ENCODE measurements at regions not wholly inside any gene's neighbourhood (a gene's known extent, or its start where the extent isn't known, plus 50 kb on each side); places are given as distances from the start of the nearest gene placed in this dataset.

DNA sequence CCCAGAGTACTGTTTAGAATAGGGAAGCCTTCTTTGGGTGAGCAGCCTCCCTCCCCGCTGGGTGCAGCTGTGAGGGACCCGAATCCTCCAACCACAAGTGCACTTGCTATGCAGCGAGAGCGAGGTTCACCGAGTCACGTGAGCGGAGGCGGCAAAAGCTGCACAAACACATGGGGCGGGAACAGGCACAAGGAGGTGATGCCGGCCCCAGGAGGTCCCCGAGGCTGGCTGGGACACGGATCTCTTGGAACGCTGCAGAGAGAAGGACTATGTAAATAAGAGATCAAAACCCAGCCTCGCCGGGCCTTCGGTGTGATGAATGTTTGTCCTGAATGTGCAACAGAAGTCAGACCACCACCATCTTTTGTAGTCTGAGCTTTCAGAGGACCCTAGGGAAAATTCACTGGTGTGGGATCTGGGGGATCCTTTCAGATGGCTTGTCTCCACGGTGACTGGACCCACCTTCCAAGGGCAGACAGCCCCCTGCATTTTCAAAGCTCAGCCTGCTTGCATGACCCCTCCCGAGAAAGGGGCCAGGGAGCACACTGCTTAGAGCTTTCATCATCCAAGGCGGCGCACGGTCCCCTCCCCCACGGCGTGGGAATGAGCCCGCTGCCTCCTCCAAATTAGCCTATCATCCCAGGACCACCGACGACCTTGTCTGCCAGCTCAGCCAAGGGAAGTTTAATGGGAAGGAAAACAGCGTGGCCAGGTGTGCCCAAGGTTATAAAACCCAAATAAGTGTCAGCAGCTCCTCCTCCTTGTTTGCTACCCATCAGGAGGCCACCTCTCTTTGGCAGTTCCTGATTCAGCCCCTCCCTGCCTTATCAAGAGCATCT, 327.7 kb downstream of the CXCL12 start:
- no peak for DNase-seq (ENCODE audit: low read depth)

DNA sequence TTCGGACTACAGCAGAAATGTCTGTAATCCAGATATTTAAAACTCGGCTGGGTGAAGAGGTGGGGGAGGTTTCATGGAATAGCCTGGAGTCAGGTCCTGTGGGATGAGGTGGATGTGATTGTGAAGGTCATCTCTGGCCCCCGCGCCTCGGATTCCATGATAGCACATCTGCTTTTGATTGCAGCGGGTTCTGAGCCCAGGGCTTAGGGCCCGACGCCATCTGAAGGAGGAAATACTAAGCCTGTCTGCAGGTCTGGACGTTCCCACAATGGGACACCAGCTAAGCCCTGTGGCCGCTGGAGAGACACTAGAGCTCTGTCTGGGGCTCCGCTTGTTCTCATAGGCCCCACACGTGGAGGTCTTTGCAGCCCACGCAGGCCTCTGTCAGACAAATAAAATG, 328.7 kb downstream of the CXCL12 start:
- no peak for DNase-seq (ENCODE audit: low read depth)

DNA sequence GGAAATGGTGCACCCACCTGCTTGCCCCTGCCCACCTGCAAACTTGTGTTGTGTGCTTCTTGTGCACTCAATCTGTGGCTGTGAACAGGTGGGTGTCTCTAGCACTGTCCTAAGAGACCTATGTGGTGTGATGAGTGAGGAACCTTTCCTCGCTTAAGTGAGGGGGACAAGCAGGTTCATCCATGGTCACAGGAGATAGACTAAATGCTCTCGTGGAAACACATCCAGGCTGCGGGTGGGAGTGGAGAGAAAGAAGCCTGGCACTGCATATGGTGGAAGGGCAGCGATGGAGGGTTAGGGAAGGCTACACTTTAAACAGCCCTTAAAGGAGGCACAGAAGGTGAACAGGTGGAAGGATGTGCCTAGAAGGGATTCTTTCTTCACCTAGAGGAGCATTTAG, 330.9 kb downstream of the CXCL12 start:
- DNase-seq (ENCODE audit: low read depth) = no peak

DNA sequence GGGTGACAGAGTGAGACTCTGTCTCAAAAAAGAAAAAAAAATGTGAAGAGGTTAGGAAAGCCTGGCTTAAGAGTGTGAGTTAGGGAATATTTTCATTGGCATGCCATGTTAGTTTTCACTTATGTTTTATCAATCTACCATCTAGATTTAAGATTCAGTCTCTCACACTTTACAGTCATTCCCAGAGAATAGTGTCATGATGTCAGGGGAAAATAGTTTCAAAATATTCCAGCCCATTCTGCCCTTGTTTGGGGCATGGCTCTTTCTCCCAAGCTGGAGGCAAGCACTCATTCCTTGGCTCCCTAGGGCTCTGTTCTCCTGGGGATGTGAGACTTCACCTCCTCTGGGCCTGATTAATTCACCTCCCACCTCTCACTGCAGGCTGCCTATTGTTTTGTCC, 331.5 kb downstream of the CXCL12 start:
- DNase-seq (ENCODE audit: low read depth) = no peak

DNA sequence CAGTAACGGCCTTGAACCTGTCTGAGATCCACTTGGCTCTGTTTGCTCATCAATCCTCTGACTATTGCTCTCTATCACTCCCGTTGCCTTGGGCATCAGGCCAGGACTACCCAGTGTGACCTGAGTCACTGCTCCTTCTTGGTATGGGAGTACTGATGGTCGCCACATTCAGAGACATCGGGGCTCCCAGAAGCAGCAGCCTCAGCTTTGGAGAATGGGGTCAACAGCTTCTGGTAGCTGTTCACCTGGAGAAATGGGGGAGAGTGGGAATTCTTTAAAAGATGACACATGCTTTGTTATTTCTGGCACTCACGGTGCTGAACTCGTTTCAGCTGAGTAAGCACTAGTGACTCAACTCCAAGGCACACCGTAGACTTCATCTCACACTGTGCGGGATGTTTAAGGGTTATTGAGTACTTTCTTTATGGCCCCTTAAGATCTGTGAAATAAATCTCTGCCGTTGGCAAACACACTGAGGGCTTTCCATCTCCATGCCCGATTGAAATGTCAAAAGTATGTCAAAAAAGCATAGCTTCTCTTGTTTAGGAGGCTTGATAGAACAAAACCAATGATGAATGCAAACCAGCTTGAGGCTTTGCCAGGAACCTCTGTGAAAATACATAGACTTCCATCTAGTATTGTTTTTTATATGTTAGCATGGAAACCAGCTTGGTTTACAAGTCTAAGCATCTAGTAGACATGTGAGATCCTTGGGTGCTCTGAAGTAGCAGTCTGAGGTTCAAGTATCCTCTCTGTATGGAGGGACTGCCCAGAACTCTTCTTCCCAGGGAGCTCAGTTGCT, 333.1 kb downstream of the CXCL12 start:
- no peak for DNase-seq (ENCODE audit: low read depth)

DNA sequence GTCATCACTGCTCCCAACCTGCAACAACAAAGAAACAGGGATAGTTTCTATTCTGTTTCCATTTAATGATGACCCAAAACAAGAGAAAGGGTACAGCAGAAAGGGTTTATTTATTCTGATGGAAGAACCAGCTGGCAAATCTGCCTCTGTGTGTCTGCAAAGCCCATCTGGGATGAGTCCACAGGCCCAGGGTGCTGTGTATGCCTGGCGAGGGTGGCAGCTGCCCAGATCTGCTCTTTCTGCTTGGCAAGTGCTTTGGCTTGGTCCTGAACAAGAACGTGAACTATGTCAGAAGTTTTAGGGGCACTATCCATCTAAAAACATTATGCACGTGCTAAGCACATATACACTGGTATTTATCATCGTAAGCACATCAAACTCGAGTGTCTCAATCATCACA, 333.8 kb downstream of the CXCL12 start:
- no peak for DNase-seq (ENCODE audit: low read depth)

DNA sequence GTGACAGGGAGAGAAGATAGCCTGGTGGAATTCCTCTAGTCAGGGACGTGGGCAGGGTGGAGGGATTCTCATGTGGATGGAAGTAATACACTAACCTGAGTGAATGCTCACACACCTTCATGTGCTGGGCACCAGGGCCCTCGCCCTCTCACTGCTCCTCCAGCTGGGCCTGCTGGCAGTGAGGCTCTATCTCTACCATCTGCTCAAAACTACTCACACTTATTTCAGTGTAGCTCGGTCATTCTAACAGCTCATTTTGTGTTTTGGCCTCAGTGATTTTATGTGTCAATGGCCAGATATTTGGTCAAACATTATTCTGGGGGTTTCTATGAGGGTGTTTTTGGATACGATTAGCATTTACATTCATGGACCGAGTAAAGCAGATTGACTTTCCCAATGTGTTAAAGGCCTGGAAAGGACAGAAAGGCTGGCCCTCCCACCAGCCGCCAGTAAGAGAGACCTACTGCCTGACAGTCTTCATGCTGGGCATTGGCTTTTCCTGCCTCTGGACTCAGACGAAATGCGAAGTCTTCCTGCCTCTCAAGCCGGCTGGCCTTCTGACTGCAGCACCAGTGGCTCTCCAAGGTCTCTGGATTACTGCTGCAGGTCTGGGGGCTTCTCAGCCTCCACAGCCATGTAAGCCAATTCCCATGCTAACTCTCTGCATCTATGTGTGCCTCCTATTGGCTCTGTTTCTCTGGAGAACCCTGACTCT, 335.4 kb downstream of the CXCL12 start:
- DNase-seq (ENCODE audit: low read depth) = no peak

DNA sequence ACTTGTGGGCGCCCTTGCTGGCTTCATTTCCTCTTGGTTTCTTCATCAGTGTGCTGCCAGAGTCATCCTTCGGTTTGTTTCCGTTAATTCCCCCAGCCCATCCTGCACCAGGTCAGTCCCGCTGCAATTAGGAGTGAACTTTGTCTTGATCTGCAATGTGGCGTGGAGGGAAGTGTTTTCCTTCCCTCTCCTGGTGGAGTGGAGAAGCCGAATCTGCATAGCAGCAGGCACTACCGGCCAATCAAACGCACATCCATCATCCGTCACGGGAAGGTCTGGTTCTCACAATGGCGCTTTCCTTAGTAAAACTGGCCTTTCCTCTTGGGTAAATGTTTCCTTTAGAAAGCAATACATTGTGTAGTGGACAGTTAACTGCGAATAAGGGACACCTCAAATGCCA, 337.5 kb downstream of the CXCL12 start:
- DNase-seq (ENCODE audit: low read depth) = no peak

DNA sequence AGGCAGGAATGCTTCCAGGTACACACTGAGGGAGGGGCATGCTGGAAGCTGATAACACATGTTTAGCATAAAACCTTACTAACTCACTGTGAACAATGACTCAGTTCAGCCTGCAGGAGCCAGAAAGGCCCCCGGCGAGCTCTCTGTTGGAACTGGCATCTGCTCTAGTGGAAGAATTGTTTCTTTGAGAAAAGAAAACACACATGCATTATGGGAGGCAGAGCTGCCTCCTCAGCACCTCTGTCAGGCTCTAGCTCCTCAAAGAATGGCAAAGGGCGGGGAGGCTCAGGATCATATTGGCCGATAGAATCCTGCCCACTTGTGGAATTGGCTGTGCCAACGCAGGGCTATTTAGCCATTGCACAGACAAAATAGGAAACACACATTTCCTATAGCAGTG, 338.3 kb downstream of the CXCL12 start:
- no peak for DNase-seq (ENCODE audit: low read depth)

DNA sequence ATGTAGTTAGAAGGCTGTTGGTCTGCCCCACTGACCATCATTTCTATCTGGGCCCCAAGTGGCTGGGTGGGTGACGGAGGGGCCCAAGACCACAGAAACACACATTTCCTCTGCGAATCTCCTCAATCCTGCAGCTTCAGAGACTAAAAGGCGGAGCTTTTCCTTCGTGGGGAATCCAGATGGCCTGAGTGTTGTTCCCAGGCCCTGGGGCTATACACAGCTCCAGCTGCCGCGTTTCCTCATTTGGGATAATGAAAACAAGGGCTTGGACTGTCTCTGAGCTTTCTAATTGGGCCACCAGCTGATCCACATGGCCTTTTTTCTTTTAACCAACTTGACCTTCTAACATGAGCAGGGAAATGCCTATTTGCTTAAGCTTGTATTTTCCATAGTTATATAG, 339.9 kb downstream of the CXCL12 start:
- DNase-seq (ENCODE audit: low read depth) = no peak

DNA sequence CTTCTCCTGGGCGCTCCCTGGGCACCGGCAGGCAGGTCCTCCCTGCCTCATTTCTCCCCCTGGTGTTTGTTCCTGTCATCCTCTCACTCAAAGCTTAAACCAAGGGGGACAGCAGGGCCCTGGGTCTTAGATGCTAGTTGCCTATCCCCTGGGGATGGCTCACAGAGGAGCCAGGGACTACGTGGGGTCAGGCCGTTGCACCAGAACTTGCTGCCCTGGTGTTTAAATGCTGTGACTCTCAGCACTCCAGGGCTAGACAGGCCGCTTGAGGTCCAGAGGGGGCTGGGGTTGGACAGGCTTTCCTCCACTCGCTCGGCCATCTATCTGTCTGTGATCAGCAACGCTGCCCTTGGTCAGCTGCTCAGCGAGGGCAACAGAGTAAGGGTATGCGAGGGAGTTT, 340.3 kb downstream of the CXCL12 start:
- DNase-seq (ENCODE audit: low read depth) = no peak

DNA sequence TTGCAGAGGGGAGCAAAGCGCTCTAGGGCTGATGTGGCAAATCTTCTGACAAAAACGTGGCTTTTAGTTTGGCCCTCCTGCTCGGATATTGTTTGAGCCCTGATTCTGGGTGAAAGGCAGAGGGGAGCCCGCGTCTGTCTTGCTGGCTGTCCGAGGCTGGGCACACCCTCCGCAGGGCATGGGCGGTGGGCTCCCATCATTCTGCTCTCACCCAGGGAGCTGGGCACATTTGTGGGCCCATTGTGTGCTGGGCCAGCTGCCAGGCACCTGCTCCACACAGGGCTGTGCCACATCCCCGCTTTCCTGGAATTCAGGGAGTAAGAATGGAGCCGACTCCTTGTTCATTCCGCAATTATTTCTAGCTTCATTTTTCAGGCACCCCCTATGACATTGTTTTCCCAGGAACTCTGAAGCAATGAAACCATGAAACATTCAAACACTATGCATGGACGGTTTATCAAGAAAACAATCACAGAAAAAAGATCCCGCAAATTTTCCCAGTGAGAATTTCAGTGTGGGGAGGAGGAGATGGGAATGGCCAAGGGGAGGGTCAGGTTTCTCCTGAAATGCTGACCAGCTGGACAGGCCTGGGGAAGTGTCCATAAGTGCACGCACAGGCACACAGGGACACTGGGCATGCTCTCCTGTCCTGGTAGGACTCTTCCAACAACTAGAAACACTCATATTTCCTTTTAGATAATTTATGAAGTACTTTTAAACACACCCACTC, 341.1 kb downstream of the CXCL12 start:
- DNase-seq (ENCODE audit: low read depth) = no peak

DNA sequence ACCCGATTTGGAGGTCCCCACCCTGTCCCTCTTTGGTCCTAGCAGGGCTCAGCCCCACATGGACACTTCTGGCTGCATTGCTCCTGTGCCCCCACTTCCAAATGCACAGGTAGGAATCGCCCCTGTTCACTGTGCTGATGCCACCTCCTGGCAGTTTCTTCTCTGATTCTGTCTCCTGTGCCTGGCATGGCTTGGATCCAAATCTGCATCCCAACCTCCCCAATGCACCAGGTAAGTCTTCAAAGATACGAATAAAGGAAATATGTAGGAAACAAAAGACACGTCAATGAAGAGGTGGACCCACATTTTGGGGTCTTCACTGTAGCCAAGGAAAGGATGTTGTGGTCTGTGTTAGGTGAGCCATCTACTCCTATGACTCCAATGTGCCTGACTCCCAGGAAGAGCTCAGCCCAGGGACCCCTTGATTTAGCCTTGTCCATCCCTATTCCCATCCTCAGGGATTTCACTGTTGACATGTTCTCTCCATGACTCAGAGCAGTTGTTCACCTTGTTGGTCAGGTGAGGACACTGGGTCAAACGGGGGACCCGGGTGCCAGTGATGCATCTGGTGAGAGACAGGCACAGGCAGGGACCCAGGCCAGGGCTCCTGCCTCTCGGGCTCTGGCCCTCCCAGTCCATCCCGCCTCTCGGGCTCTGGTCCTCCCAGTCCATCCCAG, 341.8 kb downstream of the CXCL12 start:
- DNase-seq (ENCODE audit: low read depth) = no peak

DNA sequence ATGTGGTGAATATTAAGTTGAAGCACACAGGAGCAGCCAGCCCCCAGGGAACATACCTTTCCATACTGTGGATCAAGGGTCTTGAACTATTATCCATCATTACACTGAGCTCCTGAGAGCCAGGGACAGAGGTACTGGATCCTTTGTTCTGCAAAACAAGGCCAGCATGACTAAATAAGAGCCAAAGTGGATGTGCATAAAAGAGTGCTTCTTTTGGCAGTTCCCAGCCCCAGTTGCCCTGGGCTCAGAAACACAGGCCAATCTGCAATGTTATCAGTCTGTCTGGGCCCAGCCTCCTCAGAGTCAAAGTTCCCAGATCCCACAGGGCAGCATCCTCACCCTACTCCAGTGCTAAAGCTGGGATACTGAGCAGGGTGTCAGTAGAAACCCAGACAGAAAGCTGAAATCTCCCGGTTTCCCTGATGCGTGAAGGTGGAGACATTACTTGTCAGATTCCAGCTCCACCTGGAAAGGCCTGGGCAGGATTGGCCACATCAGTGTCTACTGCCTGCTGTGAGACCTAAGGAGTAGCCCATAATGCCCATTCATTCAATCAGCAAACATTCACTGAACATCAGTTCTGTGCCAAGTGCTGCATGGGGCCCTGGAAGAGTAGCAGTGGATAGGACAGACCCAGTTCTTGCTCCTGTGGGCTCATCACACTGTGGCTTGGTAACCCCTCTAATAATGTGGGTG, 342.7 kb downstream of the CXCL12 start:
- no peak for DNase-seq (ENCODE audit: low read depth)

DNA sequence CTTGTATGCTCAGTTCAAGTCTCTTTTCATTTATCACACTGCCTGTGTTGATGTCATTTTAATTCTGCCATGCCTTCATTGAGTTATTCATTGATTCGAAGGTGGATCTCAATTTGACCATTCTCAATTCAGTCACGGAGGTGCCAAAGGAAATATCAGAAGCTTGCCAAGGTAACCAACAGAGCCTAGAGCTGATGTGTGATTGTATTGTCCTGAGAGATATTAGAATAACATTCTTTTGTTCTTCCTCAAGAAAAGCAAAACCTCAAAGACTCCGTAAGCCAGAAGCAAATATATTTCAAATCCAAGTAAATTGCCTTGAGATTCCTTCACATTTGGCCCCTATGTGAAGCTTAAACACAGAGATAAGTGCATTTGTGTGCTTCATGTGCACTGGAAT, 345.3 kb downstream of the CXCL12 start:
- no peak for DNase-seq (ENCODE audit: low read depth)

DNA sequence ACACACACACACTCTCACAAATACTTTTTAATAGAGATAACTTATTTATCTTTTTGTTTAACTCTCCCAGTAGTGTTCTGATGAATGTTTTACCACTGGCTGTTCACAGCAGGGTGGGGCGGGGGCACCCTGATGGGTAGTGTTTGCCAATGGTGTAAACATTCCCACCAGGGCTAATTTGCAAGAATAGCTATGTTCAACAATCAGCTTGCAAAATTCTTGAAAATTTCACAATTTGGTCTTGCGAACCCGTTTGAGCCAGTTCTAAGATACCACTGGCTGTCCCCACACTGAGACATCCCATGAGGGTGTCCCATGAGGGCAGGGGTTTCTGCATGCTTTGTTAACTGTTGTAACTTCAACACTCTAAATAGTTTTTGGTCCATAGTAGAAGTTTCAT, 348.5 kb downstream of the CXCL12 start:
- no peak for DNase-seq (ENCODE audit: low read depth)

DNA sequence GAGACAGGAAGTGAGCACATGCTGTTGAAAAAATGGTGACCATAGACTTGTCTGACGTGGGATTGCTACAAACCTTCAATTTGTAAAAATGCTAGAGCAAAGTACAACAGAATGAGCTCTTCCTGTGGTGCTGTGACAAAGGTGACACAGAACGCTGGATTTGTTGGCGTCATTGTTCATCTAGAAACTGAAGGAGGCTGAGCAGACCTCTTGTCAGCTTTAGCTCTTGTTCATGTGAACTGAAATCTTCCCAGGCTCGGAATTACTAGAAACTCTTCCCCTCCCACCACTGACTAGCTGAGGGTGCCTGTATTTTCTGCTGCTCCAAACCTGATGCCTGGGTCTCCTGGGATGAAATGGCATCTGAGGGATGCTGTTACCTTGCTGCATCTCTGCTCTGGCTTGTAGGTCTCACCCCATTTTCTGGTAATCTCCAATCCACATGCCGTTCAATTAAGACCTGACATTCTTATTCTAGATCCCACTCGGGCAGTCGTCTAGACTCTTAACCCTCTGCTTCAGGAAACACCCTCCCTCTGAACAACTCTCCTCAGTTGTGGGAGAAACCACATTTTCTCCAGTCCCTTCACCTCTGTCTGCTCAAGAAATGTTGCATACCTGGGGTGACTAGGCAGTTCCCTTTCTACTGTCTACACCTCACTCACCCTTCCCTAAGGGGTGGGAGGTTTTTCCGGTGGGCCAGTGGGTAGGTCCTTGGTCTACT, 349.3 kb downstream of the CXCL12 start:
- no peak for DNase-seq (ENCODE audit: low read depth)

DNA sequence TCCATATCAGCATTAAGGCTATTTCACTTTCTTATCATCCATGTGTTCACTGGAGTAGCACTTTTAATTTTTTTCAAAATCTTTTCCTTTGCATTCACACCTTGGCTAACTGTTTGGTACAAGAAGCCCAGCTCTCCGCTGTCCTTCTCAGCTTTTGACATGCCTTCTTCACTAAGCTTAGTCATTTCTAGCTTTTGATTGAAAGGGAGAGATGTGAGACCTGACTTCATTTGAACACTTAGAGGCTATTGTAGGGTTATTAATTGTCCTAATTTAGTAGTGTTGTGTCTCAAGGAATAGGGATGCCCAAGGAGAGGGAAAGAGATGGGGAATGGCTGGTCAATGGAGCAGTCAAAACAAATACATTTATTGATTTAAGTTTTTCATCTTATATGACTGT, 350.0 kb downstream of the CXCL12 start:
- DNase-seq (ENCODE audit: low read depth) = no peak

DNA sequence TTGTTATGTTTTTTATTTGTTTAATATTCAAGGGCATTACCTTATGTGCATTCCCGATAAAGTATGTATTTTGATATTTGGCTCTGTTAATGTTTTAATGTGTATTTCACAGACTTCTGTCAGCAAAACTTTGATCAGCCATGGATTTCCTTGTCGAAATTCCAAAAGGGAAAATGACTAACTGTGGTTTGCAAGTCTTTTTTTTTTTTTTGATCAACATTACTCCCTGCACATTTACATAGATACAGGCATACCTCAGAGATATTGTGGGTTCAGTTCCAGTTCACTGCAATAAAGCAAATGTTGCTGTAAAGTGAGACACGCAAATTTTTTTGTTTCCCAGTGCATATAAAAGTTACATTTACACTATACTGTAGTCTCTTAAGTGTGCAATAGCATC, 351.9 kb downstream of the CXCL12 start:
- no peak for DNase-seq (ENCODE audit: low read depth)

DNA sequence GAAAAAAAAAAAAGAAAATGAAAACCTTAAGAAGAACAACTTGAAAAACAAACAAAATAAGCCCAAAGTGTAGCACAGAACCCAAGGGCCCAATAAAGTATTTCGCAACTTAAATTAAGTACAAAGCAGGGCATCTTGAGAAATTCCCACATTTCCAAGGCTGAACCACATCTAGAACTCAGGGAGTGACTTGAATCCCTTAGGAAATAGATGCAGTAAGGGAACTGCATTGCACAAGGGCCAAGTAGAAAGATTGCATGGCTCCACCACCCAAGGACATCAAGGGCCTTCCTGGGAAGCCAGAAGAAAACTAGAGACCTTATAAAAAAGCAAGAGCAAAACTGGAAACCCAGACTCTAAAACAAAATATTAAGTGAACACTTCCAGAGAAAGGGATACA, 352.7 kb downstream of the CXCL12 start:
- DNase-seq (ENCODE audit: low read depth) = no peak
